GM18502 (cell line): ENCODE measurements at regions not wholly inside any gene's neighbourhood (a gene's known extent, or its start where the extent isn't known, plus 50 kb on each side); places are given as distances from the start of the nearest gene placed in this dataset.
"Not testable (repeated sequence)": the region's sequence is repeated elsewhere in the genome, so short reads cannot be mapped to it uniquely, and the experiment has no call there.

ENCODE experiments used
- ATAC-seq: cut with Tn5 transposase; IDR thresholded peaks from one replicate; pipeline ENCODE4 v1.9.1; 2021; ENCODE audit warnings: mild to moderate bottlenecking; ENCODE audit not compliant: unreplicated experiment, poor library complexity

DNA sequence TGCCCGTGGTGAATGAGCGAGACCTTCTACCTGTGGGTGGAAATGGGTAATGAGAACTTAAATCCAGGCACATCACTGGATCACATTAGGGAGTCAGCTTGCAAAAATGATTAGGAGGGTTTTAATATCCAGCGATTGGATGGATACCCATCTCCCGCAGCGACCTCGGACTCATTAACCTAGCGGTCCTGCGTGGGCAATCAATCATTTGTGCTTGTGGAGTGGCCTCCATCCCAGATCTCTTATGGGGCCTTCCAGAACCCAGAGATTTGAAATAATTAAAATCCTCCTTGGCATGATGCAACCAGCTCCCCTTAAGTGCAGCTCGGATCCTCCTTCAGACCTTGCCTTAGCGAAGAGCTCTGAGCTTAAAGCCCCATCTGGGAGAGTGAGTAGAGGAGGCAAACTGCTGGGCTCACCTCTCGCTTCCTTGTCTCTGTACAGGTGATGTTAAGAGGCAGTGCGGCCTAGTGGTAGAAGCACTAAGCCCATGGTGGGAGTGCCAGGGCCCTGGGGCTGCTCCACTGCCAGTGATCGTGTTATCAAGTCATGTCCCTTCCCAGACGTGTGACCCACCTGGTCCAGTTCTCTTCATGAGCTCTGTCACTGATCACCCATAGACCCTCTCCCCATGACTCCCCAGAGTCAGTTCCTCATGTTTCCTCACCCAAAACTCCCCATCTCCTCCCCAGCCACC, 285.2 kb upstream of the TLE3 start:
- no peak for ATAC-seq

DNA sequence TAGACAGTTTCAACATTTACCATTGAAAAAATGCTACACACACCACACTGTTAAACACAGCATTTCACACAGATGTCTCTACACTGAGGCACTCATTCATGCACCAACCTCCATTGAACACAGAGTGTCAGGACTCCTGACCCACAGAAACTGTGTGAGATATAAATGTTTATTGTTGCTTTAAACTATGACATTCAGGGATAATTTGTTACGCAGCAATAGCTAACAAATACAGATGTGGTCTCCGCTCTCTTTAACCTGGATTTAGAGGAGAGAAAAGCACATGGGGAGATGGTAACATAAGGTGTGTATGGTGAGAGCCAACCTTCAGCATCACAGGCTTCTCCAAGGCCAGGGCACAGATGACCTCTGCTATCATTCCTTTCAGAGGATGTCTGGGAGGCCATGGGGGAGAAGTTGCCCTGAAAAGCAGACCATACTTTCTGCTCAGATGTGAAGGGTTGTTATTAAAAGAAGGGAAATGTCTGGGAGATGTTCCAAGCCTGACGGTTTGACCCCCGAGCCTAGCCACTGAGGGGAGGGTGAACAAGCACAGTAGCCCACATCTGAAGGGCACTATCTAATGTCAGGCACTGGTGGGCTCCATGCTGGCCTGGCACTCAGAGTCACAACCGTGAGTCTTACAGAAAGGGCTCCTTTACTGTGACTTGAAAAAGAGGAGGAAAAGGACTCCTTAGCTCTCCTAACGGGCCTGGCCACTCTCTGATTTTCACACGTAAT, 284.5 kb upstream of the TLE3 start:
- no peak for ATAC-seq

GRCh38 chr15:70379938-70380883, 282.5 kb upstream of the TLE3 start:
- no peak for ATAC-seq

DNA sequence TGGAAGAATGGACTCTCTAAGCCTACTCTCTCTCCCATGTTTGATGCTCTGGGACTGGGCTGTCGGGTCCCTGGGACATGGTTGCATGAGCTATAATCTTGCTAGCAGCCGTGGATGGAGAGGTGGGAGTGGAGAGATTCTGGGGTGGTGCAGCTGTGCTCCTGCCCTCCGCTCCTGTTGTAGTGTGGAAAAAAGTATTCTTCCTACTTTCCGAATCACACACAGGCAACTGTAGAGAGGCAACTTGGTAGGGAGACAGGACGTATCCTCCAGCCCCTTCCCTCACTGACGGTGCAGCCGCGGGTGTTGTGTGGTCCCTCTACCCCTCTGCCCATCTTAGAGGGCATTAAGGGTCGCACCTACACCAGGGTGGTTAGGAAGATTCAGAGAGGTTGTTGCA, 281.4 kb upstream of the TLE3 start:
- ATAC-seq, result no peak

- no peak for ATAC-seq
These were observed 280.7 kb upstream of the TLE3 start for GRCh38 chr15:70378126-70379031.

DNA sequence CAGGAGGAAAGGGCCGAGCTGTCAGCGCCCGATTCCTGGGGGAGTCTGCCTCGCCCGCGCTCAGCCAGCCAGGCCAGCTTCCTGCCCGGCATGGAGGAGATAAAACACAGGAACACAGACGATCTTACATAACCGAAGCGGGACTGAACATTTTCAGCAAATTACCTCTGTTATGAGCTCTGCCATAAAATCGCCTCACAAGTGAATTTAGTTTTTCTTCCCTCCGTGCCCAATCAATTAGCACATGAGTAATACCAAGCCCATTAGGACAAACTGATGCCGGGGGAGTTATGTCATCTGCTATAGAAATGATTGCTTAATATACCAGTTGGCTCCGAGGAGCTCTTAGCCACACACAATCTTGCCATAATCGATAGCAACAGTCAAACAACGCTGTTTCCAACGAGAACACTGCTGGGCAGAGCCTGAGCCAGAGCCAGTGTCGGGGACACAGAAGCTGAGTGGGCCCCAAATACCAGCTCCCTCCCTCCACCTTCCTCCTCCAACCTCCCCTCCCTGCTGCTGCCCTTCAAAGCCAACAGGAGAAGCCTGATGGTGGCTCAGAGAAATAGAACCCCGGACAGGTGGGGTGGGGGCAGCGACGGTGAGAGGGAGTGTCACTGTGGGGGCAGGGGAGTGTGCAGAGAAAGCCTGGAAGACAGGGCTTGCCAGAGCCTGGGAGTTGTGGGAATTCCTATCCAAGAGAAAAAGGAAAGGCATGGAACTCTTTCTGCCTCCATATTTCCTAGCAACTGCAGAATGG, 279.4 kb upstream of the TLE3 start:
- ATAC-seq, result no peak

GRCh38 chr15:70376031-70376928, 278.6 kb upstream of the TLE3 start:
- ATAC-seq, result no peak

- no peak for ATAC-seq
These were observed 277.9 kb upstream of the TLE3 start for GRCh38 chr15:70375586-70375985.

DNA sequence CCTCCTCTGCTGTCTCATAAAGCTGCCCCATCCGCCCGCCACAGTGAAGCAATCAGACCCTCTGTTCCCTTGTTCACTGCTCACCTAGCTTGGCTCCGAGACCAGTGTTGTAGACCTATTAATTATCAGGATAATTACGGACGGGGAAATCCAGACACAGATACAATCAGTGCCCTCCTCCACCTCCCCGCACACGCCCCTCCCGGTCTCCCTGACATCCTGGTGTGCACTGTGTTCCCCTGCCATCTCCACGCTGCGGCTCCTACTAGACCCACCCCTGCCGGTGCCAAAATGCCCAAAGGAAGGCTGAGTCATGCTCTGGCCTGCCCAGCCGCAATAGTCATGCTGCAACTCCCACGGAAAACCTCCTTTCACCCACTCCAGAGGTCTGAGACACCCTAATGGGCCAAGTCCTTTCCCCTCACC, 277.3 kb upstream of the TLE3 start:
- ATAC-seq, result no peak

- no peak for ATAC-seq
These were observed 276.4 kb upstream of the TLE3 start for GRCh38 chr15:70374096-70374495.

GRCh38 chr15:70373439-70373838, 275.7 kb upstream of the TLE3 start:
- ATAC-seq, result not testable (repeated sequence)

GRCh38 chr15:70367913-70368705, 270.4 kb upstream of the TLE3 start:
- ATAC-seq, result not testable (repeated sequence)

DNA sequence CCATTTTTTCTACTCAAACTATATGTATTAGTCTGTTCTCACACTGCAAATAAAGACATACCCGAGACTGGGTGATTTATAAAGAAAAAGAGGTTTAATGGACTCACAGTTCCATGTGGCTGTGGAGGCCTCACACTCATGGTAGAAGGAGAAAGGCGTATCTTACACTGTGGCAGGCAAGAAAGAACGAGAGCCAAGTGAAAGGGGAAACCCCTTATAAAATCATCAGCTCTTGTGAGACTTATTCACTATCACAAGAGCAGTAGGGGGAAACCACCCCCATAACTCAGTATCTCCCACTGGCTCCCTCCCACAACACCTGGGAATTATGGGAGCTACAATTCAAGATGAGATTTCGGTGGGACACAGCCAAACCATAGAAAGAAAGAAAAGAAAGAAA, 266.3 kb upstream of the TLE3 start:
- not testable (repeated sequence) for ATAC-seq

GRCh38 chr15:70362886-70363285, 265.2 kb upstream of the TLE3 start:
- ATAC-seq, result no peak

DNA sequence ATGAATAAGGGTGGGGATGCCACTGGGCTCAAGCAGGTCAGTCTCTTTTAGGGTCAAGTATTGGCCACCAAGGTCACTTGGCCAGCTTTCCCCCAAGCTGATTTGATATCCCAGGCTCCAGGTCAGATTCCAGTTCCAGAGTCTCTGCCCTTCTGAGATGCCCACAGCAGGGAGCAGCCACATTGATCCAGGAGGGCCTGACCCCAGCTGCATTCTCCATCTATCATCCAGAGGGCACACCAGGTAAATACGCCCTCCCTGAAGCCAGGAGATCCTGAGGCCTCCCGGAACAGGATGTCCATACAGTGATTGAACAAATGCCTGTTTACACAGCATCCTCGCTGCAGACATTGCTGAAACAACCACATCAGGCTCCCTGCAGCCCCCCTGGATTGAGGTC, 264.6 kb upstream of the TLE3 start:
- ATAC-seq, result no peak

- ATAC-seq, result no peak
These were observed 264.2 kb upstream of the TLE3 start for GRCh38 chr15:70361891-70362290.

- ATAC-seq, result no peak
These were observed 263.4 kb upstream of the TLE3 start for GRCh38 chr15:70361106-70361505.
